NCI-H1092 treated with DMSO at 0.1 percent for 48 hours (cell line): ENCODE measurements at regions not wholly inside any gene's neighbourhood (a gene's known extent, or its start where the extent isn't known, plus 50 kb on each side); places are given as distances from the start of the nearest gene placed in this dataset.
A peak's percentile ranks its signal among the peaks of the same experiment; 100 is the strongest.
"Not testable (repeated sequence)": the region's sequence is repeated elsewhere in the genome, so short reads cannot be mapped to it uniquely, and the experiment has no call there.

ENCODE experiments used
- DNase-seq: peaks from one replicate; lab custom pipeline; 2025; lab: John Stamatoyannopoulos, UW

DNA sequence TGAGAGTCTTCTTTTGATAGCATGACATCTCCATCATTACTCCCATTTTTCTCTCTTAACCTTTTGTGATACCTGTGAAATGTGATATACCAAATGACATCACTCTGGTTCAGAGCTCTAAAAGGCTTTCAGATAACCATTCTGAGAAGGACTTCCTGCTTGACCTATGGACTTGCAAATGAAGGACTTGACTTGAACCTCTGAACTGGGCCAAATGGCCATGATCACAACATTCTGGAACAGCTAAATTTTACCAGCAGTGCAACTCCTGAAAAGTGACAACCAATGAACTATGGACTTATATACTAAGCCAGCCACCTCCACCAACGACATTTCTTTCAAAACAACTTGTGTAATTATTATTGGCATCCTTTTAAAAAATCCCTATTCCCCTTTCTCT is 1085.8 kb upstream of the CITED2 start:
- DNase-seq, result no peak

- no peak for DNase-seq
Observed at GRCh38 chr6:140459209-140459608, 1084.8 kb upstream of the CITED2 start.

DNA sequence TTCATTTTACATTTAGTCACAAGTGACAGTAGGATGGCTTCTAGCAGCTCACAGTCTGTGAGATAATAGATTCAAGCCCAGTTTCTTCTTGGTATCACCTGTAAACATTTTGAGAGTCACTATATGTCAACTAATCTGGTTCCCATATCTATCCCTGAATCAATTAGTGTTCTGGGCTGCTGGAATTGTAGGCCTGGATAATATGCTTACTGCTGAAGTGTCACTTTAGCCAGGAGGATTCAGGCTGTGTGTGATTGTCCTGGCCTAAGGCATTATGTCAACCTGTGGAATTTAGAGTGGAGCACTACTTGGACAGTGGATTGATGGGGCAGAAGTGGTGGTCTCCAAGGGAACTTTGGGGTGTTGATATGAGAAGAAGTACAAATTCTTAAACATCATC is 1071.8 kb upstream of the CITED2 start:
- DNase-seq, result no peak

DNA sequence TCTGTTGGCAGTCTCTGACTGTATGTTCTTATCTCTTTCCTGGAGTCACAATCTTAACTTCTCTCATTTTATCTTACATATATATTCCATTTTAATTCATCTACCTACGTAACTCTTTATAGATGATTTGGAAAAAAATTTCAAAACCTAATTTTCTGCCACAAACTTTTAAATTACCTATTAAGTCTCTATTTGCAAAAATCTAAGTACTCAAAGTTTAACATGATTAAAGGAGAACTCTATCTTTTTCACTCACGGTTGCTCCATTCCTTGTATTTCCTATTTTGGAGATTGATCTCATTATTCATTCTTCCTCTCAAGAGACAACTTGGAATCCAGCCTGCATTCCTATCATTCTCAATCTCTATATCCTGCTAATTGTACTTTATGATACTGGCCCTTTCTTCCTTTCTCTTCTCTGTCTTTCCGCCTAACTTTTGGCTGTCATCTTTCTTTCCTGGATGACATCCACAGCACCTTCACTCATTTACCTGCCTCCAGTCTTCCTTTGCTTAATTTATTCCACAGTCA is 1071.1 kb upstream of the CITED2 start:
- no peak for DNase-seq

GRCh38 chr6:140443112-140443511 is 1068.7 kb upstream of the CITED2 start:
- not testable (repeated sequence) for DNase-seq

- no peak for DNase-seq
Observed at GRCh38 chr6:140441256-140441655, 1066.8 kb upstream of the CITED2 start.

DNA sequence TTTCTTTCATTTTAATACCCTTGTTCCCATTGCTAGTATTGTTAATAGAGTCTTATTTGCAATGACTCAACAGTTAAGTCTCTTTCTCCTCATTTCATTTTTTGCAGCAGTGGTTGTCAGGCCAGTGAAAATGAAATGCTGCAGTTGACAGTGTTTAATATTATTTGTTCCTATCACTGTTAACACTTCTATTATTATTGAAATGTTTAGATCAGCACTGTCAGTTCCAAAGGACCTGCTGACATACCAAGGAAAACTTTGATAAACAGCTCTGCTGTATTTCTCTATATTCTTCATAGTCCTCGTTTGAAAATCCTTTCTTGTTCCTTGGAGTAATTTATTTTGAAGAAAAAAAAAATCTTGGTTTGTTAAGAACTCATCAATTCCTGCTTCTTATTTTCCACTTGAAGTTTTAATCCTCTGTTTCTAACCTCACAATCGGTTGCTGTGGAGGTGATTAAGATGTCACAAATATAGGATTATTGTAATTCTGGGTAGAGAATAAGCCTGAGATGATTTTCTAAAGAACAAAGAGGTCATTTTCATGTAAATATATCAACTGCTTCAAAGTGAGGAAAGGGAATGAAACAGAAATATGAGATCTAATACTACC is 1065.9 kb upstream of the CITED2 start:
- no peak for DNase-seq

DNA sequence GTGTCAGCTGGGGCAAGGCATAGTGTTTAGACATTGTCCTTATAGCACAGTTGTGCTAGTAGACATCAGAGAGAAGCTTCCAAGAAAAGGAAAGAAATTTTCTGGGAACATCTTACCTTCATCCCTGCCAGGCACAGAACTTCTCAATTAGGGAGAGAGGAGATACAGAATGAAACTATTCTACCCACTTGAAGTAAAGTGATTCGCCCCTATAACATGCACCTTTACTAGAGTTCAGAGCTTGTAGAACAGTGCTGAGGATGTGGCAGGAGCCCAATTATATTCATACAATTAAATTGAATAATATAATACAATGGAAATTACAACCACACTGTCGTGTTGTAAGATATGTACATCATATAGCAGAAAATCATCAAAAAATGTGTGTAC is 1063.9 kb upstream of the CITED2 start:
- no peak for DNase-seq

DNA sequence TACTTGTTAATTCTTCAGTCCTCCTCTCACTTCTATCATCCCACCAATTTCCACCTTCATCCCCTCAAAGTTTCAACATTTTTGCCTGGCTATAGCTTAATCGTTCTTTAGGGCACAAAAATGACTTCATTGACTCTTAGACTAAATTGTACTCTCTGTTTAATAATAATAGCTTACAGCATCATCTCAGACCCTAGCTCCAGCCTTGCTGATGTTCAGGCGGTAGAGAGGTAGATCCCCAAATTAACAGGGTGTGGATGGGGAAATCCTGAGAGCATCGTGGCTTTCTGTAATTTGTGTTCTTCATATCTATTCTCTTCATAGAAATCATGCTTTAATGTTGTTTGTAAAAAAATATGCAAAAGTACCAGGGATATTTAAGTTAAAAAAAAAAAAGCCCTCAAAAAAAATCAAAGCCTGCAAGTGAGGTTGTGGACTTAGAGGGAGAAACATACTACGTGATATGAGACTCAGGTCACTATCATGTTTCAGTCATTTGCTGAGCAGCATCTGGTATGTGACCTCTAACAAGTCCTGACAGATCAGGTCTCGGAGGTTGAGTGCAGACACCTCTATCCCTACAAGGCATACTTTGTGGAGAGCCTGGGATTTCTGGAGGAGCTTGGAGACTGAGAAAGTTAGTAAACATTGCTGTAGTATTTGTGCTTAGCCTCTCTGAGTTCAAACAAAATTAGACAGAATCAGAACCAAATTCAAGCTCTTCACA is 1063.3 kb upstream of the CITED2 start:
- no peak for DNase-seq

GRCh38 chr6:140436023-140436811 is 1061.8 kb upstream of the CITED2 start:
- no peak for DNase-seq

GRCh38 chr6:140434761-140435160 is 1060.3 kb upstream of the CITED2 start:
- DNase-seq, result no peak

DNA sequence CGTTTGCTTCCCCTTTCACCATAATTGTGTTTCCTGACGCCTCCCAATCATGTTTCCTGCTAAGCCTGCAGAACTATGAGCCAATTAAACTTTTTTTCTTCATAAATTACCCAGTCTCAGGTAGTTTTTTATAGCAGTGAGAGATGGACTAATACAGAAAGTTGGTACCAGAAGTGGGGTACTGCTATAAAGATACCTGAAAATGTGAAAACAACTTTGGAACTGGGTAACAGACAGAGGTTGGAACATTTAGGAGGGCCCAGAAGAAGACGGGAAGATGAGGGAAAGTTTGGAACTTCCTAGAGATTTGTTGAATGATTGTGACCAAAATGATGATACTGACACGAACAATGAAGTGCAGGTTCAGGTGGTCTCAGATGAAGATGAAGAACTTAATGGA is 1058.6 kb upstream of the CITED2 start:
- DNase-seq, result no peak

- no peak for DNase-seq
Observed at GRCh38 chr6:140427842-140428241, 1053.4 kb upstream of the CITED2 start.

DNA sequence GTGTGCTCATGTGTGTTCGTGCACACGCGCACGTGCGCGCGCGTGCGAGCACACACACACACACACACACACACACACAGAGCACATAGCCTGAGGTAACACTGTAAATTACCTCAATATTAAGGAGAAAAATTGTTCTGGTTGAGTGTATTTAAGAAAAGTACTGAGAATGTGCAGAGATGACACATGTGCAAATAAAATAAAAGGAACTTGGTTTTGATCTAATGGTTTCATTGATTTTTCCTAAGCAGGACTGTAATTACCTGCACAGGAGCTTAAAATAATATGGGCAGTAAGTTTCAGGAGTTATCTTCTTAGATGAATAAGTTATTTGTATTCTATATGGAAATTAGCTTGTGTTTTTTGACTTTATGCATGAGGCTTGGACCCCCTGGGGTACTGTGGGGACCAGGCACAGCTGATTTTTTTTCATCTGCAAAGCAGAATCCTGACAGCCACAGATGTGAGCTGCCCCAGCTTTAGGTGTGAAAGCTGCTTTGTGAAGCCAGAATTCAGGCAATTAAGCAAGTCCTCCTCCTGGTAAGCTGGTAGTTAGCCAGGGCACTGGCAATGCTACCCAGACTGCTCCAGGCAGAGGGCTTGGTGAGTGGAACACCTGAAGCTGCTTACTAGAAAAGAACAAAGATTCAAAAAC is 1040.6 kb upstream of the CITED2 start:
- DNase-seq, result no peak

DNA sequence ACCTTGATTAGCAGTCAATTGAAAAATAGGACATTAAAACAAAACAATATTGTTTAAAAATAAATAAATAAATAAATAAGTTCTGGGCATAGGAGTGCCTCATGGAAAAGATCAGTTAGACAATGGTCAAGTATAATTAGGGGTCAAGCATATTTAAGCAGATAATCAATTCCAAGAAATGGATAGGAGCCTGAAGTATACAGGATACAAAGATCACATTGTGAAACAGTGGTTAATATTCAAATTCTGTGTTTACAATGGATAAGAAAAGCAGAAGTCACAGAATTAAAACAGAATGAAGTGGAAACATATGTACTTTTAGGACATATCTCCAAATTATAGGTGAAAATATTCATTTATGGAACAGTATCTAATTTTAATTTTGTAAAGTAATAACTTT is 1028.6 kb upstream of the CITED2 start:
- no peak for DNase-seq

GRCh38 chr6:140401761-140402160 is 1027.3 kb upstream of the CITED2 start:
- no peak for DNase-seq

DNA sequence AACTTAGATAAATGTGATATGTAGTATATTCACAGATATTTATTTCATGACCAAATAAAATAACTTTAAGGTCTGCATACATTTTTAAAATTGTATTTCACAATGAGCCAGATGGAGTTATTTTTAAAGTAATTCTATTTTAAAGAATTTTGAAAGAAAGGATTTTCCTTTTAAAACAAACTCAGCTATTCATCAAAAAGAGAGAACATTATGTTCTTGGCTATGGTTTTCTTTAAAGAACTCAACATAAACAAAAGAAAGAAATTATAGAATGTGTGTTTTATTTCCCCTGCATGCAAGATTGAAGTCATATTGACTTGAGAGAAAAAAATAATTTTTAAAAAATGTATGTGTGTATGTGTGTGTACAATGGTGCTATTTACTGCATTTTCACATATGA is 1023.6 kb upstream of the CITED2 start:
- DNase-seq, result no peak

DNA sequence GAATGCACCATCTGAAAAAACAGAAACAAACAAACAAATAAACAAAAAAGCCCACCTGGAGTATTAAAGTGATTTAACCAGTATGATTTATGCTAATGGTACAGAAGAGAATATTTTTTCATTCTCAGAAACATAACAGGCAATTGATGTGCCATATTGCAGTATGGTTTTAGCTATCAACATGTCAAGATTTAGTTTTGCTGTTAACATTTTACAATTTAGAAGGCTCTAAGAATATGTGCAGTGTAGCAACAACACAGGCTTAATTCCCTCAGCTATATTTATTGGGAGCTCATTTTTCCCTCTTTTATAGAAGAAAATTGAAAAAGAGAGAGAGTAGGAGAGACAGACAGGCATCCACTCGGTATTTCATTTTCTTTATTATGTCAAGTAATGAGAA is 1022.7 kb upstream of the CITED2 start:
- no peak for DNase-seq

DNA sequence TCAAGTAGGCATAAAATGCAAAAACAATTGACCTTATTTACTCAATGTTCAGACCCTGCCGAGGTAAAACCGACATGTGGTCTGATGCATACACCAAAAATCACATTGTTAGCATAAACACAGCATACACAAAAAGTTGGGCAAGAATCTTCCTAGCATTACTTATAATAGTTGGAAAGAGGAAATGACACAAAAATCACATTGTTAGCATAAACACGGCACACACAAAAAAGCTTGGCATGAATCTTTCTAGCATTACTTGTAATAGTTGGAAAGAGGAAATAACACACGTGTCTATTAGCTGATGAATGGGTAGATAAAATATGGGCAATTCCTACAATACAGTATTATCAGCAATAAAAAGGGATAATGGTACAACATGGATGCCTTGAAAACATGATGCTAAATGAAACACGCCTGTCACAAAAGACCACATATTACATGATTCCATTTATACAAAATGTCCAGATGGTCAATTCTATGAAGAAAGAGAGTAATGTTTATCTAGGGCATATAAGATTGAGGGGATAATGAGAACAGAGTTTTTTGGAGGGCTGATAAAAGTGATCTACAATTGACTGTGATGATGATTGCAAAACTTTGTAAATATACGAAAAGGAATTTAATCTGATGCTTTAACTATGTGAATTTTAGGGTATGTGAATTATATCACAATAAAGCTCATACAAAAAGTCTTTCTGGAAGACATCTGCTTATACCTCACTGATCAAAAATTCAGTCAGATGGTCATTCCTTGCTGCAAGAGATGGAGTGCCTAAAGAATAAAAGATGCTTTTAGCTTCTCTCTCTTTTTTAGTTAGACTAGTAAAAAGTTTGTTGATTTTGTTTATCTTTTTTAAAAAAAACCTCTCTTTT is 1019.5 kb upstream of the CITED2 start:
- peak; percentile 1 for DNase-seq

DNA sequence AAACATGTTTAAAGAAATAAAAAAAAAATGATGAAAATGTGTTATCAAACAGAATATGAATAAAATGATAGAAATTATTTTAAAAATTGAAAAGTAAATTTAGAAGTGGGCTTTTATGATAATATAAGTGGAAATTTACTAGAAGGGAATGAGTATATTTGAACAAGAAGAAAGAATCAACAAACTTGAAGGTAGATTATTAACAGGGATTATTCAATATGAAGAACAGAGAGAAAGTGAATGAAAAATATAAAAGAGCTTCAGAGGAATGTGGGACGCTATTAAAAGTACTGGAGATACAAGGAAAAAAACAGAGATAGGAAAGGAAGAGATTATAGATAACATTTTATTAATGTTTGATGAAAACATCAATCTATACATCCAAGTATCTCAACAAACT is 1014.4 kb upstream of the CITED2 start:
- no peak for DNase-seq

DNA sequence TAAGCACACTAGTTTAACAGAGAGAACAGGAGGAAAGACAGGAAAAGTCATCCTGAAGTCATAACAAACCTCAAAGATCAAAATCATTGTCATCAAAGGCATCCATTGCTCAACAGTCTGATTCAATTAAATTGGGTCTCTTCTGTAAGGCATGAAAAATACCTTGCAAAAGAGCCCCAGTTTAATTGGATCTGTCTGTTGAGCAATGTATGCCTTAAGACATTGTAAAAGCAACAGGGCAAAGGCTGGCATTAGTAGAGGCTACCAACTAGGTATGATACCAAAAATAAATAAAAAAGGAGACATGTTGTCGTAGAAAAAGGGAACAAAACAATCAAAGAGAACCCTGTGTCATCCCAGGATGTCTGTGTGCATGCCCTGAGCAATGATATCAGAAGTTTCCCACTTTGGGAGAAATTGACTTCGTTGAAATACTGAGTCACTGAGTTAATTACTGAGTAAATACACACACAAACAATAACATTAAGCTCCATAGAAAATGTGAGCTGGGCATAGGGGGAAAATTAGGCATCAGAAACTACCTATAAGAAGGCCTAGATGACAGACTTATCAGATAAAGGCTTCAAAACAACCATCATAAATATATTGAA is 1013.8 kb upstream of the CITED2 start:
- DNase-seq, result no peak
